GM10266 (cell line): ENCODE measurements at regions not wholly inside any gene's neighbourhood (a gene's known extent, or its start where the extent isn't known, plus 50 kb on each side); places are given as distances from the start of the nearest gene placed in this dataset.

Experiments used
- DNase-seq: peaks from one replicate; pipeline ENCODE4 v3.0.0; 2012; ENCODE audit errors: extremely low spot score
- TF ChIP-seq, protein P1 (sequence below): IDR thresholded peaks from 2 replicates; pipeline ENCODE4 v1.5.1; 2012; ENCODE audit warnings: mild to moderate bottlenecking, low read depth; ENCODE audit not compliant: control insufficient read depth, insufficient read depth; ENCODE audit errors: missing control alignments

DNA sequence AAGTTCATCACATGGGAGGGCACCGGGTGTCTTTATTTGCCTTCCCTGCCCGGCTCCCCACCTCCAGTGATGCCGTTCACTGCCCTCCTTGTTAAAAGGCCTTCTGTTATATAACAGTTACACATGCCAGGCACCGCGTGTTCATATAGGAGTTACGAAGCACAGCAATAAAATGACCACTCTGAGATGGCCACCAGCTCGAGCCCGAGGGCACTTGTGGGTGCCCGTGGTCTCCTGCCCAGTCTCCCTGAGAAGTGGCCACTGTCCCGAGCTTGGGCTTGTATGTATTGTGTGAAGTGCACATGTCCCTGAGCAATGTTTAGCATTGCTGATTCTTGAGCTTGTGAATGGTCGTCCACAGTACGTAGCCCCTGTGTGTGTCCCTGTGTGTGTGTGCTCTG, 355.6 kb downstream of the SEC14L1 start:
- TF ChIP-seq, protein P1, sequence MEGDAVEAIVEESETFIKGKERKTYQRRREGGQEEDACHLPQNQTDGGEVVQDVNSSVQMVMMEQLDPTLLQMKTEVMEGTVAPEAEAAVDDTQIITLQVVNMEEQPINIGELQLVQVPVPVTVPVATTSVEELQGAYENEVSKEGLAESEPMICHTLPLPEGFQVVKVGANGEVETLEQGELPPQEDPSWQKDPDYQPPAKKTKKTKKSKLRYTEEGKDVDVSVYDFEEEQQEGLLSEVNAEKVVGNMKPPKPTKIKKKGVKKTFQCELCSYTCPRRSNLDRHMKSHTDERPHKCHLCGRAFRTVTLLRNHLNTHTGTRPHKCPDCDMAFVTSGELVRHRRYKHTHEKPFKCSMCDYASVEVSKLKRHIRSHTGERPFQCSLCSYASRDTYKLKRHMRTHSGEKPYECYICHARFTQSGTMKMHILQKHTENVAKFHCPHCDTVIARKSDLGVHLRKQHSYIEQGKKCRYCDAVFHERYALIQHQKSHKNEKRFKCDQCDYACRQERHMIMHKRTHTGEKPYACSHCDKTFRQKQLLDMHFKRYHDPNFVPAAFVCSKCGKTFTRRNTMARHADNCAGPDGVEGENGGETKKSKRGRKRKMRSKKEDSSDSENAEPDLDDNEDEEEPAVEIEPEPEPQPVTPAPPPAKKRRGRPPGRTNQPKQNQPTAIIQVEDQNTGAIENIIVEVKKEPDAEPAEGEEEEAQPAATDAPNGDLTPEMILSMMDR, result no peak
- DNase-seq, result no peak

DNA sequence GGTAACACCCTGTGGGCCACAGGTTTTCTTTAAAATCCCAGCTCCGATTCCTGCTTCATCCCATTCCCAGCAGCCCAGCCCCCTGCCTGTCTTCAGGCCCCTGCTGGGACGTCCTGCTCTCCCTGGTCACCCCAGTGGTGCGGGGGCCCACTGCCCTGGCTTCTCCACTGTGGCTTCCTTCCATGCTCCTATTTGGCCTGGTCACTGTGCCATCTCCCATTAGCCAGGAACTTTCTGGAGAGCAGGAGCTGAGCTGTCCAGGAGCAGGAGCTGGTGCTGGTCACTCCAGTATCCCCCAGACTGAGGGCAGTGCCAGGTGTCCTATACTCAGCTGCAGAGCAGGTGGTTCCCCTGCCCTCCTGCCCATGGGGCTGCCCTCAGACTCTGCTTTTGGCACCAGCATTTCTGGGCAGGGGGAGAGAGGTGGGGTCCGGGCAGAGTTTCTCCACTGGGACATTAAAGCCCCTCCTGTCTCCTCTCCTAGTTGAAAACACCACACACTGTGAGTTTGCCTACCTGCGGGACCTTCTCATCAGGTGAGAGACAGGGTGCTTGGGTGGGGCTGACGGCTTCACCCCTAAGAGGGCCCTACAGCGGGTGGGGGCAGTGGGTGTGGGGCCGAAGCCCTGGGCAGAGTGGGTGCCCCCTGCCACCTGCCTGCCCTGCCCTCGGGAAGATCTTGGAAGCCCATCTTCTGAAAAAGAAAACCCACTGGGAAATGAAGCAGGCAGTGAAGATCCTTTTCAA, 356.2 kb downstream of the SEC14L1 start:
- no peak for DNase-seq
- TF ChIP-seq, protein P1, result no peak

DNA sequence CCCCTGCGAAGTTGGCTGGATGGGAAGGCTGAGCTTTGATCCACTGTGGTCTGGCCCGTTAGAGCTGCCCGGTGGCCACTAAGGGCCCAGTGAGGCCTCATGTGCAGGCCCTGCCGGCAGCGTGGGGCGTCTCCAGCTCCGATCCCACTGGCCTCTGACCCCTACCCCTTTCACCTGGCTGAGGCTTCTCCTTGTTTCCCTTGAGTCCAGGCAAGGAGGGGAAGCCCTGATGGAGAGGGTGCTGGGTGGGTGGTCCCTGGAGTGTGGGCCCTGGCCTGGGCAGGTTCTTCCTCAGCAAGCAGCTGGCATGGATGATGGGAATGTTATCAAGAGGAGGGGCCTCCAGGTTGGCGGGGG, 356.8 kb downstream of the SEC14L1 start:
- no peak for DNase-seq
- TF ChIP-seq, protein P1, result no peak

DNA sequence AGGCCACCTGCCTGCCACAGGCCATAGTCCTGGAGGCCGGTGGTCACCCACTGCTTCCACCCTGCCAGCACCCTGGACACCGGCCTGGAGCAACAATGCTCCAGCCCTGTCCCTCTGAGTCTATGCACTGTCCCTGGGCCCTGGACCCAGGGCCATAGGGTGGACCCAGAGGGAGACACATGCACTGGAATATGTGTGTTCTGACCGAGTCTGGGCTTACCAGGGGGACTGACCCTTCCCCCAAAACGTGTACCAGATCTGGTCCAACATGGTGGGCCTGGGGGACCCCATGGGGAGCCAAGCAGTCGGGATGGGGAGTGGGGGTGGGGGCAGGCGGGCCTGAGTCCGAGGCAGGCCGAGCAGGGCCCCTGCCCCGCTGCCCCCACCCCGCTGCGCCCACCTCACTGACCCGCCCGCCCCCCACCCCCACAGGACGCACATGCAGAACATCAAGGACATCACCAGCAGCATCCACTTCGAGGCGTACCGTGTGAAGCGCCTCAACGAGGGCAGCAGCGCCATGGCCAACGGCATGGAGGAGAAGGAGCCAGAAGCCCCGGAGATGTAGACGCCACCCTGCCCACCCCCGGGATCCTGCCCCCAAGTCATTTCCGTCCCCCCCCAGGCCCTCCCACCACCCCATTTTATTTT, 357.4 kb downstream of the SEC14L1 start:
- no peak for DNase-seq
- TF ChIP-seq, protein P1, result no peak

DNA sequence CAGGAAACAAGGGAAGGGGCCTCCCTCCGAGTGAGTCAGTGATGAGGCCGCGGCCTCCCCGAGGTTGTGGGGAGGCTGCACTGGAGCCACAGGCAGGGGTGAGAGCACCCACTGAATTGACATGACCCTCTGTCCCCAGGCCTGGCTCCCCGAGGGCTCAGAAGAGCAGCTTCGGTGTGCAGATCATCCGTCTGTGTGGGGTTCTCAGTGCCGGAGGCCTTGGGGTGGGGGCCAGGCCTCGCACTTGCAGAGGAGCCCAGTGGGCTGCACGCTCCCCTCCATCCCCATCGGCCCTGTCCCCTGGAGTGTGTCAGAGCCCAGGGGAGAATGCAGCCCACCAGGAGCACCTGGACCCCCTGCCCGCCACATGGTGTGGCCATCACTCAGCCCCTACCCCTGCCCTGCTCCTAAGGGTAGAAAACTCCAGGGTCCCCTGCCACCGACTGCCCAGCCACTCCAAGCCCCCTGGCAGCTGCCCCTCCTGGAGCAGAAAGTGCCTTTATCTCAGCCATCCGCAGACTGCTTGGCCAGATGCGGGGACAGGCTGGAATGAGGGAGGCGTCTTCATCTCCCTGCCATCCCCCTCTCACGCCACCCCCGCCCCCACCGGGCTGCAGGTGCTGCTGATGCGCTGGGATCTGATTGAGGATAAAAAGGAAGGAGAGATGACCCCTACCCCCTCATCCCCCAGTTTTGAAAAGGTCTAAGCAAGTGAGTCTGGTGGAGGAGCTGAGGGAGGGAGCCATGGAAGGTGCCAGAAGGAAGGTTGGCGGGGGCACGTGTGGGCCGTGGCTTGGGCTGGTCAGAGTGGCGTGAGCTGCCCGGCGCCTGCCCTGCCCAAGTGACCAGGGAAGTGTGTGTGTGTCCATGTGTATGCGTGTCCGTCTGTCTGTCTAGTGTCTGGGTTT, 358.3 kb downstream of the SEC14L1 start:
- no peak for DNase-seq
- TF ChIP-seq, protein P1, result no peak

DNA sequence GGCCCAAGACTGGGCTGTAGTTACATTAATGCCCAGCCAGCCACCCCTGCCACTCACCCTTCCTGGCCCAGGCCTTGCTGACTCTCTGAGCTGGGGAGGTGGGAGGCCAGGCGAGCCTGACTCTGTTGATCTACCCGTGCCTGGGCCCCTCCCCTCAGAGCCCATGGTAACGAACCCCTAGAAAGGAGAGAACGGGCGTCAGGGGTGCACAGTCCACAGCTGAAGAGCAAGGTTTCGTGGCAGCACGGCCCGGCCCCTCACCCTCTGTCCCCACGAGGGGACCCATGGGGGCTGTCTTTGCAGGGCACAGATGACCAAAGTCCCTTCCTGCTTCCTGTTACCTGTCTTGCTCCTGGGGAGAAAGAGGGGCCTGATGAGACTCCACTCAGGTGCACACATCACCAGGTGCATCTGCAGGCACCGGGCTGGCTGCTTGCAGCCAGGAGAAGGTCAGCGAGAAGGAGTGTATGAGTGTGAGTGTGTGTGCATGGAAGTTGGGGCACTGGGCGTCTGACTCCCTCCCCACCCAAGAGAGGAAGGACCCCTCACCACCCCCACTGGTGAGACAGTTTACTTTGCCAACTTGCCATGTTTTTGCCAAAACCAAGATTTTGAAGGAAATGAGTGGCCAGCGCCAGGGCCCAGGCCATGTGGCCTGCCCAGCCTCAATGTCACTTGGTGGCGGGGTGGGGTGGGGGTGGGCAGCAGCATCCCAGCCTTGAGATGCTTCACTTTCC, 359.1 kb downstream of the SEC14L1 start:
- DNase-seq, result no peak
- TF ChIP-seq, protein P1, result no peak
